ENCODE measurements at regions not wholly inside any gene's neighbourhood (a gene's known extent, or its start where the extent isn't known, plus 50 kb on each side); places are given as distances from the start of the nearest gene placed in this dataset.

DNA sequence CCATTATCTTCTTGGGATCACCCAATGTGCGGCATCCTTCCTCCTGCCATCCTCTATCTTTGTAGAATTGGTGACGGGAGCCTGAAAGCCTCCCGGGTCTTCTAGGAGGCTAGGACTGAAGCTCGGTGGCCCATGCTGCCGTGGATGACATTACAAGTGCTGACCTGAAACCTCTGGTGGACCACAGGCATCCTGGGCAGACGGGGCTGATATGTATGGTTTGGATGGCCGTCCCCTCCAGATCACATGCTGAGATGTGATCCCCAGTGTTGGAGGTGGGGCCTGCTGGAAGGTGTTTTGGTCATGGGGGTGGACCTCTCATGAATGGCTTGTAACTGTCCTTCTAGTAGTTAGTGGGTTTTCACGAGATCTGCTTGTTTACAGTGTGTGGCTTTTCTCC, 1525.8 kb downstream of the BRD1 start:
- no peak overlapping the region for H3K4me2 ChIP-seq (ENCODE audit: low read depth, low read length, poor library complexity, severe bottlenecking)
- no peak overlapping the region for H3K4me3 ChIP-seq (ENCODE audit: insufficient read depth, low read length, poor library complexity, severe bottlenecking)
- no peaks in the 10 kb centered on the region for H3K27me3 ChIP-seq (ENCODE audit: low read length)
- no peaks in the 10 kb centered on the region for H3F3A ChIP-seq (ENCODE audit: insufficient read depth)
- TF ChIP-seq EZH2phosphoT487 (conservative IDR thresholded peaks at IDR 0.05; ENCODE audit: low read length) (no peak), CTCF (IDR thresholded peaks at IDR 0.05; ENCODE audit: insufficient read depth, low read length, poor library complexity, severe bottlenecking) (no peak)
- H3K36me3 ChIP-seq (ENCODE audit: low read length), result no peaks in the 10 kb centered on the region
- no peaks in the 10 kb centered on the region for H3K79me2 ChIP-seq (ENCODE audit: insufficient read depth, low read length)
- H2AFZ ChIP-seq (ENCODE audit: low read depth, low read length, severe bottlenecking), result no peak overlapping the region
- H3K27ac ChIP-seq (ENCODE audit: low read depth, low read length), result no peak overlapping the region
- no peaks in the 10 kb centered on the region for H3K9me2 ChIP-seq (replicated peaks; ENCODE audit: insufficient read depth, low read length)
- no peak overlapping the region for H3K9ac ChIP-seq (ENCODE audit: low read length)
- H3K9me3 ChIP-seq (ENCODE audit: insufficient read depth, low read length), result no peaks in the 10 kb centered on the region
- no peaks in the 10 kb centered on the region for H4K20me1 ChIP-seq (ENCODE audit: low read depth, low read length)

- Histone ChIP-seq H3K9me3 (ENCODE audit: insufficient read depth, low read length) (no peaks in the 10 kb centered on the region), H3K4me3 (ENCODE audit: insufficient read depth, low read length, poor library complexity, severe bottlenecking) (no peak overlapping the region), H3K27me3 (ENCODE audit: low read length) (no peaks in the 10 kb centered on the region), H3K36me3 (ENCODE audit: low read length) (no peaks in the 10 kb centered on the region), H3K9ac (ENCODE audit: low read length) (no peak overlapping the region), H2AFZ (ENCODE audit: low read depth, low read length, severe bottlenecking) (no peak overlapping the region), H3K9me2 (replicated peaks; ENCODE audit: insufficient read depth, low read length) (no peaks in the 10 kb centered on the region), H3K79me2 (ENCODE audit: insufficient read depth, low read length) (no peaks in the 10 kb centered on the region), H3K27ac (ENCODE audit: low read depth, low read length) (no peak overlapping the region), H3F3A (ENCODE audit: insufficient read depth) (no peaks in the 10 kb centered on the region), H3K4me2 (ENCODE audit: low read depth, low read length, poor library complexity, severe bottlenecking) (no peak overlapping the region), H4K20me1 (ENCODE audit: low read depth, low read length) (no peaks in the 10 kb centered on the region)
- no peak for TF ChIP-seq CTCF (IDR thresholded peaks at IDR 0.05; ENCODE audit: insufficient read depth, low read length, poor library complexity, severe bottlenecking)
- TF ChIP-seq EZH2phosphoT487 (conservative IDR thresholded peaks at IDR 0.05; ENCODE audit: low read length), result no peak
Observed at GRCh38 chr22:48301421-48301820, 1526.3 kb downstream of the BRD1 start.

DNA sequence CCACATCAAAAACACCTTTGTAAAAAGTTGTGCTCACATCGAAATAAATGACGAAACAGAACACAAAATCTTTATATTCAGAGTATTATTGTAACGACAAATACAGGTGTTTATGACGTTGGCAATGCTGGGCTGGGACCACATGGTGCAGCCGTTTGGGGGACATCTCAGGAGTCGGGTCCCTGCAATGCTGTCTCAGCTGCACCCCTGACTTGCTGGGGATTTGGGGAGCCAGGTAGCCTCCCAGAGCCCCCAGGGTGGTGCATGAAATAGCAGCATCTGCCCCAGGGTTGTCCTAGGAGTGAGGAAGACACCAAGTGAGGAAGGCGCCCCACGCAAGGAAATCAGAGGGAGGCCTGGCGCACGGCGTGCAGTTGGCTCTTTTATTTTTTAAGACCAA, 1526.8 kb downstream of the BRD1 start:
- Histone ChIP-seq H3K79me2 (ENCODE audit: insufficient read depth, low read length) (no peaks in the 10 kb centered on the region), H3K9ac (ENCODE audit: low read length) (no peak overlapping the region)

More for the DNA sequence above, 1526.8 kb downstream of the BRD1 start:
- no peaks in the 10 kb centered on the region for H3K27me3 ChIP-seq (ENCODE audit: low read length)
- no peaks in the 10 kb centered on the region for H4K20me1 ChIP-seq (ENCODE audit: low read depth, low read length)
- H3K36me3 ChIP-seq (ENCODE audit: low read length), result no peaks in the 10 kb centered on the region
- no peak overlapping the region for H3K4me2 ChIP-seq (ENCODE audit: low read depth, low read length, poor library complexity, severe bottlenecking)
- H3K9me3 ChIP-seq (ENCODE audit: insufficient read depth, low read length), result no peaks in the 10 kb centered on the region
- H3K9me2 ChIP-seq (replicated peaks; ENCODE audit: insufficient read depth, low read length), result no peaks in the 10 kb centered on the region
- no peak overlapping the region for H2AFZ ChIP-seq (ENCODE audit: low read depth, low read length, severe bottlenecking)
- no peak overlapping the region for H3K4me3 ChIP-seq (ENCODE audit: insufficient read depth, low read length, poor library complexity, severe bottlenecking)
- no peak overlapping the region for H3K27ac ChIP-seq (ENCODE audit: low read depth, low read length)
- TF ChIP-seq EZH2phosphoT487 (conservative IDR thresholded peaks at IDR 0.05; ENCODE audit: low read length) (no peak), CTCF (IDR thresholded peaks at IDR 0.05; ENCODE audit: insufficient read depth, low read length, poor library complexity, severe bottlenecking) (no peak)
- no peaks in the 10 kb centered on the region for H3F3A ChIP-seq (ENCODE audit: insufficient read depth)
